DMS153 treated with DMSO at 0.1 percent for 48 hours (cell line): ENCODE measurements at regions not wholly inside any gene's neighbourhood (a gene's known extent, or its start where the extent isn't known, plus 50 kb on each side); places are given as distances from the start of the nearest gene placed in this dataset.

ENCODE experiments used
- DNase-seq: peaks from one replicate; lab custom pipeline; 2025; ENCODE audit not compliant: unreplicated experiment; lab: John Stamatoyannopoulos, UW

DNA sequence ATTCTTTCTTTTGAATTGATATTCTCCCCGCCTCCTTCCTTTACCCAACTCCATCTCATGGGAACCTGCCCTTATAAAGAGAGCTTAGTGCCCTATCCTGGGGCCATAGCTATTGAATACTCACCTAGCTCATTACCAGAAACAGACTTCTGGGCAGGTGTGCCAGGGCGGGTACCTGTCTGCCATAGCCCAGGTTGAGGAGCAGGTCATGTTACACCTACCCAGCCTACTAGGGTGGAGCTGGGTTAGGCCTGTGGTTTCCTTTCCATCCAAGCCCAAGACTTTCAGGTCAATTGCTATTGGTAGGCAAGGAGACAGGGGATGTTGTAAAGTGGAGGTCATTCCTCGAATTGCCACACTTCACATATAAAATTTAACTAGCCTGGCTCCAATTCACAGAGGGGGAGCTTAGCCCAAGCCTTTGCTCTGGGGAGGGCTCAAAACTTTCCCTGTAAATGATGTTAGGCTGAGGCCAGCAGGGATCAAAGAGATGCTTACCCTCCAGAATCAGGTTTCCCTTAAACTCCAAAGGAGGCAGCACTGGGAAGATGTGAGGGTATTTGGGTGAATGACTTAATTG is 87.1 kb upstream of the IPO9 start:
- DNase-seq = no peak

GRCh38 chr1:201742476-201742875 is 86.5 kb upstream of the IPO9 start:
- DNase-seq = no peak

- no peak for DNase-seq
Measured at GRCh38 chr1:201742955-201743805, 85.8 kb upstream of the IPO9 start.

GRCh38 chr1:201745023-201745422 is 83.9 kb upstream of the IPO9 start:
- no peak for DNase-seq

DNA sequence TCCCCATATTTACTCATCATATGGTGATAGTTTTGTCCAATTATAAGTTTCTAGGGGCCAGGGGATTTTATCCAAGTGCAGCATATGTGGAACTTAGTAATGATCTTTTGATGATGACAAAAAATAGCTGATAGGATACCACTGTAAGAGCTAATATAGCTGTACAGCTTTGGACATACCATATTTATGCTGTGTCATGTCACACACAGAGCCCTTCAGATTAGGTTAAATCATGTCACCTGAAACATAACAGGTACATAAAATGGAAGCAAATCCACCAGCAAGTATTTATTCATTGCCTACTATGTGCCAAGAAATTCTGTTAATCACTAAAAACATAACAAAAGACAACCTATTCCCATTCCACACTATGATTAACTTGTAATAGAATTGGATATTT is 82.8 kb upstream of the IPO9 start:
- DNase-seq = no peak

- DNase-seq = no peak
Measured at GRCh38 chr1:201747261-201747660, 81.7 kb upstream of the IPO9 start.

DNA sequence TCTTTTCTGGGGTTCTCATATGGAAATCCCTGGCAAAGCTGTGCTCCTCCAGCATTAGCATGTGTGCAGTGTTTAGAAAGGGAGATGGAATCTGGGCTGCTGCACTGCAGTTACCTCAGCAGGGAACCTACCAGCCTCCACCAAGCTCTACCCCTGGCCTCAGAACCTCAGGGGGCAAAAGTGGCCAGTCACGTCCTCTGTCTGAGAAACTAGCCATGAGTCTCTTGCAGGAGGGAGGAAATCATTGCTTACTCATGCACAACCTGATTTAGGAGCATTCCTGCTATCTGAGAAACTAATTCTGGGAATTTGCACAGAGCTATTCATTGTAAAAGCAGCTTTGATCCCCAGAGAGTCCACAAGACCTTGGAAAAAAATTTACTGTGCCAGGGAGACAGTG is 80.6 kb upstream of the IPO9 start:
- no peak for DNase-seq

GRCh38 chr1:201749059-201749690 is 79.8 kb upstream of the IPO9 start:
- DNase-seq = no peak

DNA sequence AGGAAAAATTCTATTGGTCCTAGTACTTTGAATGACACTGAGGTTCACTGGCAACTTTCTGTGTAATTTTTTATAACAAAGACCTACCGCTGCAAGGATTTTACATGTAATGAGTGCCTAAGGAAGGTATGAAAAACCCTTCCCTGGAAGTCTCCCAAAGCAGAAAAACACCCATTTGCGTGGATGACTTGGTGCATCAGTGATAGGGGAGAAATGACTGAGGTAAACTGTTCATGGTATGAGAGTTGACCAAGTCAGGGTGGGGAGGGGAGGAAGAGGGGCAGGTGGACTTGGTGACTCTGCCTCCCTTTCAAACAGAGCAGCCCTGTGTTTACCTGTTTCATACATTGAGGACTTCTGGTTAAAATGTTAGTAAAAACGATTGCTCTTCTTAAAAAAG is 78.8 kb upstream of the IPO9 start:
- DNase-seq = no peak

DNA sequence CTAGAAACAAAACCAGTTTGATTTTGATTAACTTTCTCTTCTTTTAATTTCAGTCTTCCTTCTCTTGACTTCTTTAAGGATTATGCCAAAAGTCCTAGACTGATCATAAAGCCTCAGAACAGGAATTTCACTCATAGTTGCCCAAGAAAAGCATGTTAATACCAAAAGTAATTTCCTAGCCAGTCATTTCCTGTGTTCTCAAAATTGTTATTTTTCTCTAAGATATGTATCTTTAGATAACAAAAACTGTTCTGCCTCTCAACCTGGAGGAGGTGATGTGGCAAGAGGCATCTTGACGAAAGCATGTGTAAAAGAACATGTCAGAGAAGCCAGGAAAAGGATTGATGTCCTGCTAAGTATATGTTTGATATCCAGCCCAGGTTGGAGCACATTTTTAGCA is 78.0 kb upstream of the IPO9 start:
- no peak for DNase-seq

DNA sequence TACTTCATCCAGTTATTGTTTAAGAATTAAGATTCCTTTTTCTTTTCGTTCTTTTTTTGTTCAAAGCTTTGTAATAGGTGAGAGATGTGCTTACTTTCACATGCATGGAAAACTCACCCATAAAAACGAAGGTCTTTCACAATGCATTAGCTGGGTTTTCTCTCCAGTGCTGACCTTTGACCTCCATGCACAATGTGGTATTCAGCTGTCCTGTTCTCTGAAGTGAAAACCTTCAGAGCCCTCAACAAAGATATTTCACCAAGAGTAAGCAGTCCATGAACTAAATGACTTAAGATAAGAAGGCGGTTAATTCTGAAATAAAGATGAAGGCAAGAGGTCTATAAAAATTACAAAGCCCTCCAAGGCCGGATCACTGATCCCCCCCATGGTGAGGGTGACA is 77.1 kb upstream of the IPO9 start:
- DNase-seq = no peak

- DNase-seq = no peak
Measured at GRCh38 chr1:201752333-201752732, 76.6 kb upstream of the IPO9 start.

GRCh38 chr1:201753492-201753891 is 75.5 kb upstream of the IPO9 start:
- DNase-seq = no peak

GRCh38 chr1:201754353-201754752 is 74.6 kb upstream of the IPO9 start:
- no peak for DNase-seq

DNA sequence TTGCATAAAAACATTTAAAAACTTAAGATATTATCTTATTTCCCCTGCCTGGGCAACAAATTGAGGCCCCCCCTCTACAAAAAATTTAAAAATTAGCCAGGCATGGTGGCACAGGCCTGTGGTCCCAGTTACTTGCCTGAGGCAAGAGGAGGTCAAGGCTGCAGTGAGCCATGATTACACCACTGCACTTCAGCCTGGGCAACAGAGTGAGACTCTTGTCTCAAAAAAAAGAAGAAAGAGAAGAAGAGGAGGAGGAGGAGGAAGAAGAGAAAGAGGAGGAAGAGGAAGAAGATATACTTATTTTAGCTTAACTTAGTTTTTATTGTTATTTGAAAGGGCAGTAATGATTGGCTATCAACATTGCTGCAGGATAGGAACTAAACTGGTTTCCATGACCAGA is 73.8 kb upstream of the IPO9 start:
- no peak for DNase-seq

DNA sequence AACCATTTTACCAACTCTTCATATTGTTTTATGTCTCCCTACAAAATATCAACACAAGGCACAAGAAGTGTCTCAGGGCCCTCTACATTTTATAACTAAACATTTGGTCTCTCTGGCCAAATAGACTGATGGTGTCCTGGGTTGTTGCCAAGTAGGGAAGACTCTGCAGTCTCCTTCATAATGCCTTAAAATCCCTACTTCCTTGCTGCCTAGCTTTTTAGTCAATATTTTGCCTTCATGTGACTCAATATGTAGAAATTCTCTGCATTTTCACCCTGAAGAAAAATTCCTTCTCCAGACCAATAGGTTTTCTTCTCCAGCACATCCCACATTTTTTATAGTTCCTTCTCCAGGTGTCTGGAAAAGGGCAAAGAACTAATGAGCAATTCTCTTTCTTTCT is 72.6 kb upstream of the IPO9 start:
- no peak for DNase-seq

DNA sequence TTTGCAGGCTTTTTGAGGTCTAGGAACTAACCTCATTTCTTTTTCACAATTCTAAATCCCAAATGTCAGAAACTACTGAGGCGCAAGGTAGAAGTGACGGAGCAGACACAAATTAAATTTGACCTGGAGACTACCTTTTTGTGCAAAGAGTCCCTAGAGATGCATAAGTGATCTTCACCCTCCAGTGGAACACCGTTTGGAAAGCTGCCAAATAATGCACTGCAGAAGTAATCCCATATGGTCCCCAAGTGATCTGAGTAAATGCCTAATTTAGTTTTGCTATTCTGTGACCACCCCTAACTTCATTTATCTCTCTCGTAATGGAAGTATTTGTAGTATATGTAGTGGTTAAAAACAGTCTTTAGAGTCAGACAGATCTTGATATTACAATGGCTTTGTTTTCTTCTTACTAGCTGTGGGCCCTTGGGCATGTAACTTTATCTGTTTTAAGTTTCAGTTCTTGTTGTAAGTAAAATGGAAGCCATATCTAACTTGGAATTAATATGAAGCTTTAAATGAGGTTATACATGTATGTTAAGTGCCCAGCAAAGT is 70.4 kb upstream of the IPO9 start:
- peak; percentile 29 for DNase-seq

DNA sequence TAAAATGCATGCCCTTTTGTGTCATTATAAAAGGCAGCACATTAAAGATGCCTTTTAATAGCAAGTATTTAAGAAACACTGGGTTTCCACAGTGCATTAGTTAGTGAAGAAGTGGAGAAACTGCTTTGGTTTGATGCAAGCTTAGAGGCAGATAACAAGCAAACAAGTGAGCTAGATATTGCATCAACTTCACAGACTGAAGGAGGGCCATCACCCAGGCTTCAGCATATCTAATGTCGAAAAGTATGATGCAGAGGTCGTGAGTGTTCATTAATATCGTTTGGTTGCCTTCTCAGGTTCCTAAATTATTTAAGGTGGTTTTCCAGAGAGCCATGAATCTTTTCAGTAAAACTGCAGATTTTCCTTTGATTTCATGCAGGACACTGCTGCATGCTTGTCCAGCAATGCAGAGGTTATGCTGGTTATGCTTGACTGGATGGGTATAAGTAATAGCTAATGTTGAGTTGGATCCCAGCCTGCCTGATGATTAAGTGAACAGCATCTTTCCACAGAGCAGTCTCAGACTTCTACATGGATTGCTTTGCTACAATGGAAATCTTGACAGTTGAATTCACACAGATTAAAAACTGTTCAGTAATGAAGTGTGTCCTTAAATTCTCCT is 69.7 kb upstream of the IPO9 start:
- no peak for DNase-seq

- no peak for DNase-seq
Measured at GRCh38 chr1:201760516-201760915, 68.4 kb upstream of the IPO9 start.

- DNase-seq = no peak
Measured at GRCh38 chr1:201761178-201761577, 67.8 kb upstream of the IPO9 start.

- DNase-seq = no peak
Measured at GRCh38 chr1:201761871-201762270, 67.1 kb upstream of the IPO9 start.

GRCh38 chr1:201762381-201762780 is 66.6 kb upstream of the IPO9 start:
- no peak for DNase-seq
